ENCODE measurements at regions not wholly inside any gene's neighbourhood (a gene's known extent, or its start where the extent isn't known, plus 50 kb on each side); places are given as distances from the start of the nearest gene placed in this dataset.
A peak's percentile ranks its signal among the peaks of the same experiment; 100 is the strongest.
"Not testable (repeated sequence)": the region's sequence is repeated elsewhere in the genome, so short reads cannot be mapped to it uniquely, and the experiment has no call there.

GRCh38 chr9:87402537-87402936, 95.1 kb upstream of the DAPK1 start:
- no TSS peak for BruUV-seq (replicated peaks)
- intact Hi-C loops (cut with micrococcal nuclease), result no loop called here
- no peaks in the 10 kb centered on the region for H3K36me3 Mint-ChIP-seq (ENCODE audit: insufficient read depth, unreplicated experiment)
- ChIA-PET CTCF (interaction anchor here (1.0 kb wide), 1 partner anchor 95 kb away, joined by 5 read pairs; the partner anchor contains the start of gene DAPK1), POLR2A (interaction anchor here (0.6 kb wide), 1 partner anchor 790 kb away, joined by 3 read pairs; no protein-coding TSS in a partner anchor)
- H3K27ac Mint-ChIP-seq (ENCODE audit: low read depth, unreplicated experiment), result no peak overlapping the region
- H3K9me3 Mint-ChIP-seq (ENCODE audit: unreplicated experiment), result no peaks in the 10 kb centered on the region
- H3K4me3 Mint-ChIP-seq (ENCODE audit: unreplicated experiment), result no peak overlapping the region
- TF ChIP-seq CTCF (IDR thresholded peaks at IDR 0.05; ENCODE audit: unreplicated experiment), result no peak
- no peaks in the 10 kb centered on the region for H3K27me3 Mint-ChIP-seq (ENCODE audit: insufficient read depth, unreplicated experiment)
- H3K4me1 Mint-ChIP-seq (ENCODE audit: insufficient read depth, unreplicated experiment), result peaks cover 28% of the 10 kb centered on the region
- no peak for DNase-seq (ENCODE audit: unreplicated experiment)

DNA sequence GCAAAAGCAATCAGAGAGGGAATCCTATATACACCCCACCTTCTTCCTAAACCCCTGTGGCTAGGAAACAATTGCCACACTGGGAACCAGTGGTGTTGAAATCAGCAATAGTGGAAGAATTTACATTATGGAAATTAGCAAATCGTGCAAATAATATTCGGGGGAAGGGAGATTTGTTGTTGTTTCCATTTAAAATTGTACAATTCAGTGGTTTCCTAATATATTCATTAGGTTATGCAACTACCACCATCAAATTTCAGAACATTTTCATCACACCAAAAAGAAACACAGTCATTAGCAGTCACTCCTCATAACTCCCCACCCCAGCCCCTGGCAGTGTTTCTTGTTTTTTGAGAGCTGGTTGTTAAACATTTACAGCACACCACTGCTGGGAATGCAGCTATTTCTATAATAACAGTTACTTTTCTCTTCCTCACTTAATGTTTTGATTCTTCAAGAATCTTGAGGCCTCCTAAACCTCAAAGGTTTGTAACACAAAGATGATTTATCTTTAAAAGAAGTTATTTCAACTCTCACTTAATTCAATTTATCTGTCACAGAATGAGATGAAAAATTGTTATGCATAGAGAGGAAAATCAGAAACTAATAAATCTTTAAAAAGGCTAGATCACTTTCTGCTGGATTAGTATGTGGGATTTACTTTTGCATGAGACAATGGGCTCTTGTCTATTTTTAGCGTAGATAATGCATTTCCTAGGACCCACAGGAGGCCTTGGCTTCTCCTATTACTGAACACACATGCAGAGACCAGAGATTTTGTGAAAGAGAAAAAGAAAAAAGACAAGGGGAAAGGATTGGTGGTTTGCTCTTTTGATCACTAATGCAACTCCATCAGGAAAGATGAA, 91.8 kb upstream of the DAPK1 start:
- H3K27ac Mint-ChIP-seq (ENCODE audit: low read depth, unreplicated experiment), result peak overlapping the region; percentile 81
- H3K36me3 Mint-ChIP-seq (ENCODE audit: insufficient read depth, unreplicated experiment), result no peaks in the 10 kb centered on the region
- H3K4me3 Mint-ChIP-seq (ENCODE audit: unreplicated experiment), result no peak overlapping the region
- no peak for TF ChIP-seq CTCF (IDR thresholded peaks at IDR 0.05; ENCODE audit: unreplicated experiment)
- peak; percentile 81 for DNase-seq (ENCODE audit: unreplicated experiment)
- ChIA-PET CTCF (interaction anchor here (1.7 kb wide), 1 partner anchor 30 kb away, joined by 6 read pairs; no protein-coding TSS in a partner anchor), POLR2A (interaction anchor here (0.8 to 2.1 kb wide), 10 partner anchors 10 to 68 kb away, joined by 3 to 24 read pairs (median 6); no protein-coding TSS in a partner anchor)
- intact Hi-C loops (cut with micrococcal nuclease), result no loop called here
- no peaks in the 10 kb centered on the region for H3K9me3 Mint-ChIP-seq (ENCODE audit: unreplicated experiment)
- H3K27me3 Mint-ChIP-seq (ENCODE audit: insufficient read depth, unreplicated experiment), result no peaks in the 10 kb centered on the region
- H3K4me1 Mint-ChIP-seq (ENCODE audit: insufficient read depth, unreplicated experiment), result peaks cover 35% of the 10 kb centered on the region
- BruUV-seq (replicated peaks), result no TSS peak

GRCh38 chr9:87406543-87407166, 91.0 kb upstream of the DAPK1 start:
- no peak overlapping the region for H3K4me3 Mint-ChIP-seq (ENCODE audit: unreplicated experiment)
- intact Hi-C loops (cut with micrococcal nuclease), result no loop called here
- no peak for DNase-seq (ENCODE audit: unreplicated experiment)
- H3K27me3 Mint-ChIP-seq (ENCODE audit: insufficient read depth, unreplicated experiment), result no peaks in the 10 kb centered on the region
- no peaks in the 10 kb centered on the region for H3K36me3 Mint-ChIP-seq (ENCODE audit: insufficient read depth, unreplicated experiment)
- ChIA-PET POLR2A (interaction anchor here (0.5 to 2.1 kb wide), 3 partner anchors 23 to 420 kb away, joined by 4 to 16 read pairs (median 5); no protein-coding TSS in a partner anchor), CTCF (no interaction called here)
- no peaks in the 10 kb centered on the region for H3K9me3 Mint-ChIP-seq (ENCODE audit: unreplicated experiment)
- no peak overlapping the region for H3K27ac Mint-ChIP-seq (ENCODE audit: low read depth, unreplicated experiment)
- TF ChIP-seq CTCF (IDR thresholded peaks at IDR 0.05; ENCODE audit: unreplicated experiment), result no peak
- BruUV-seq (replicated peaks), result no TSS peak
- H3K4me1 Mint-ChIP-seq (ENCODE audit: insufficient read depth, unreplicated experiment), result peaks cover 35% of the 10 kb centered on the region

DNA sequence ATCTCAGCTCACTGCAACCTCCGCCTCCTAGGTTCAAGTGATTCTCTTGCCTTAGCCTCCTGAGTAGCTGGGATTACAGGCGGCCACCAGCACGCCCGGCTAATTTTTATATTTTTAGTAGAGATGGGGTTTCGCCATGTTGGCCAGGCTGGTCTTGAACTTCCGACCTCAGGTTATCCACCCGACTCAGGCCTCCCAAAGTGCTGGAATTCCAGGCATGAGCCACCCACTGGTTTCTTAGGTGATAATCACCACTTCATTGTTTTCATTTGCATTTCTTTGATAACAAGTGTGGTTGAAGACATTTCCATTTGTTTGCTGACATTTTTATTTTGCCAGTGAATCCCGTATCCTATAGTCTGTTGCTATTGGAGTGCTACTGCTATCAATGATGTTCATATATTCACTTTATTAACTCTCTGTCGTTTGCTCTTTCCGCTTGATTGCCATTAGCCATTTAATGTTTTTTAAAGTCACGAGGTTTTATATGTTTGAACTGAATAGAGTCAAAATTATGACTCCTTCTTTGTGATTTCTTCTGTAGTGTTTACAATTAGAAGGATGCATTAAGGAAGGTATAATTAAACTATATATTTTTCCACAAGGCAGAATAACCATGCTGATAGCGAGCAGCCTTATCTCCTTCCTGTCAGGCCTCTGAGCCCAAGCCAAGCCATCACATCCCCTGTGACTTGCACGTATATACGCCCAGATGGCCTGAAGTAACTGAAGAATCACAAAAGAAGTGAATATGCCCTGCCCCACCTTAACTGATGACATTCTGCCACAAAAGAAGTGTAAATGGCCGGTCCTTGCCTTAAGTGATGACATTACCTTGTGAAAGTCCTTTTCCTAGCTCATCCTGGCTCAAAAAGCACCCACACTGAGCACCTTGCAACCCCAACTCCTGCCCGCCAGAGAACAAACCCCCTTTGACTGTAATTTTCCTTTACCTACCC, 87.3 kb upstream of the DAPK1 start:
- CTCF ChIA-PET; intact Hi-C loops (cut with micrococcal nuclease); DNase-seq (ENCODE audit: unreplicated experiment); H3K4me3 Mint-ChIP-seq (ENCODE audit: unreplicated experiment); BruUV-seq (replicated peaks); H3K36me3 Mint-ChIP-seq (ENCODE audit: insufficient read depth, unreplicated experiment); H3K9me3 Mint-ChIP-seq (ENCODE audit: unreplicated experiment); H3K27me3 Mint-ChIP-seq (ENCODE audit: insufficient read depth, unreplicated experiment); H3K27ac Mint-ChIP-seq (ENCODE audit: low read depth, unreplicated experiment): not testable (repeated sequence)
- POLR2A ChIA-PET, result interaction anchor here (0.6 kb wide), 1 partner anchor 29 kb away, joined by 3 read pairs; no protein-coding TSS in a partner anchor
- H3K4me1 Mint-ChIP-seq (ENCODE audit: insufficient read depth, unreplicated experiment), result peaks cover 30% of the 10 kb centered on the region
